BLaER1 (cell line): ENCODE measurements at regions not wholly inside any gene's neighbourhood (a gene's known extent, or its start where the extent isn't known, plus 50 kb on each side); places are given as distances from the start of the nearest gene placed in this dataset.

Experiments
- H3K27ac ChIP-seq: shearing (Covaris generic); formaldehyde crosslinking; 2 replicates; pipeline ENCODE4 v1.8.1; 2022
- H3K27me3 ChIP-seq: shearing (Covaris generic); formaldehyde crosslinking; 2 replicates; pipeline ENCODE4 v1.8.1; 2022
- H3K36me3 ChIP-seq: shearing (Covaris generic); formaldehyde crosslinking; 2 replicates; pipeline ENCODE4 v1.8.1; 2022
- H3K4me1 ChIP-seq: shearing (Covaris generic); formaldehyde crosslinking; 2 replicates; pipeline ENCODE4 v1.8.1; 2022
- H3K4me2 ChIP-seq: shearing (Covaris generic); formaldehyde crosslinking; 2 replicates; pipeline ENCODE4 v1.8.1; 2022
- H3K4me3 ChIP-seq: shearing (Covaris generic); formaldehyde crosslinking; 2 replicates; pipeline ENCODE4 v1.8.1; 2022
- H3K9ac ChIP-seq: shearing (Covaris generic); formaldehyde crosslinking; 2 replicates; pipeline ENCODE4 v1.8.1; 2022
- H3K9me3 ChIP-seq: shearing (Covaris generic); formaldehyde crosslinking; 2 replicates; pipeline ENCODE4 v1.8.1; 2022
- H4K20me1 ChIP-seq: shearing (Covaris generic); formaldehyde crosslinking; 2 replicates; pipeline ENCODE4 v1.8.1; 2022
- Cebpa-rat ChIP-seq: shearing (Covaris generic); IDR thresholded peaks from 2 replicates; pipeline ENCODE4 v1.8.1; 2022

GRCh38 chr2:9753665-9754531, 89.4 kb upstream of the TAF1B start:
- no peaks in the 10 kb centered on the region for H3K27me3 ChIP-seq
- peak overlapping the region; percentile 91 for H3K4me2 ChIP-seq
- peak overlapping the region; percentile 4; the same call in 1 of the 2 replicates for H3K9ac ChIP-seq
- H3K9me3 ChIP-seq, result no peaks in the 10 kb centered on the region
- peaks cover 83% of the 10 kb centered on the region for H3K4me1 ChIP-seq
- no peaks in the 10 kb centered on the region for H4K20me1 ChIP-seq
- no peaks in the 10 kb centered on the region for H3K36me3 ChIP-seq
- peak overlapping the region; percentile 72 for H3K27ac ChIP-seq
- no peak overlapping the region for H3K4me3 ChIP-seq
- TF ChIP-seq Cebpa-rat, result no peak

DNA sequence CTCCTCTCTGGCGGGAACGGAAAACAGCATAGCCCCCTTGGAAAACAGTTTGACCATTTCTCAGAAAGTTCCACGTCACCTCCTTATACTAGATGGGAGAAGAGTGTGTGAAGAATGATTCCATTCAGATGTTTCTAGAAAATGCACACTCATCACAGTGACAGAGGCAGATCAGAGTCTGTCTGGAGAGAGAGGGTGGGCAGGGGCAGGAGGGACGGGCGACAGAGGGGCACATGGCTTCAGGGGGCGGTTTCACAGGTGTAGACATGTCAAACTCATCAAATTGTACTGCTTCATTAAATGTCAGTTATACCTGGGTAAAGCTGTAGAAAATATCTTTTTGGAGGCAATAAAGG, 88.8 kb upstream of the TAF1B start:
- Histone ChIP-seq H3K9ac (peak overlapping the region; percentile 60; the same call in 1 of the 2 replicates), H3K4me2 (peak overlapping the region; percentile 91), H3K9me3 (no peaks in the 10 kb centered on the region), H3K4me3 (no peak overlapping the region), H4K20me1 (no peaks in the 10 kb centered on the region), H3K27ac (peak overlapping the region; percentile 72), H3K4me1 (peaks cover 89% of the 10 kb centered on the region), H3K36me3 (no peaks in the 10 kb centered on the region), H3K27me3 (no peaks in the 10 kb centered on the region)
- TF ChIP-seq Cebpa-rat, result no peak

- H3K4me2 ChIP-seq, result peak overlapping the region; percentile 91
- H3K36me3 ChIP-seq, result no peaks in the 10 kb centered on the region
Measured at GRCh38 chr2:9755008-9755407, 88.3 kb upstream of the TAF1B start.

GRCh38 chr2:9755638-9756037, 87.6 kb upstream of the TAF1B start:
- no peaks in the 10 kb centered on the region for H3K9me3 ChIP-seq
- 0 out of 2 replicates have a peak overlapping the region, but pooled peaks have one; percentile 60 for H3K9ac ChIP-seq
- no peaks in the 10 kb centered on the region for H4K20me1 ChIP-seq
- no peak overlapping the region for H3K4me3 ChIP-seq
- H3K4me1 ChIP-seq, result peaks cover 99% of the 10 kb centered on the region
- TF ChIP-seq Cebpa-rat, result no peak
- no peaks in the 10 kb centered on the region for H3K36me3 ChIP-seq
- H3K27me3 ChIP-seq, result no peaks in the 10 kb centered on the region
- H3K4me2 ChIP-seq, result peak overlapping the region; percentile 91
- peak overlapping the region; percentile 72 for H3K27ac ChIP-seq

More at GRCh38 chr2:9755008-9755407, 88.3 kb upstream of the TAF1B start:
- H3K27ac ChIP-seq, result peak overlapping the region; percentile 72
- H3K4me3 ChIP-seq, result peak overlapping the region; percentile 35; the same call in 1 of the 2 replicates
- TF ChIP-seq Cebpa-rat, result no peak
- no peaks in the 10 kb centered on the region for H4K20me1 ChIP-seq
- H3K9me3 ChIP-seq, result no peaks in the 10 kb centered on the region
- H3K4me1 ChIP-seq, result peaks cover 94% of the 10 kb centered on the region
- peak overlapping the region; percentile 60; the same call in 1 of the 2 replicates for H3K9ac ChIP-seq
- H3K27me3 ChIP-seq, result no peaks in the 10 kb centered on the region

DNA sequence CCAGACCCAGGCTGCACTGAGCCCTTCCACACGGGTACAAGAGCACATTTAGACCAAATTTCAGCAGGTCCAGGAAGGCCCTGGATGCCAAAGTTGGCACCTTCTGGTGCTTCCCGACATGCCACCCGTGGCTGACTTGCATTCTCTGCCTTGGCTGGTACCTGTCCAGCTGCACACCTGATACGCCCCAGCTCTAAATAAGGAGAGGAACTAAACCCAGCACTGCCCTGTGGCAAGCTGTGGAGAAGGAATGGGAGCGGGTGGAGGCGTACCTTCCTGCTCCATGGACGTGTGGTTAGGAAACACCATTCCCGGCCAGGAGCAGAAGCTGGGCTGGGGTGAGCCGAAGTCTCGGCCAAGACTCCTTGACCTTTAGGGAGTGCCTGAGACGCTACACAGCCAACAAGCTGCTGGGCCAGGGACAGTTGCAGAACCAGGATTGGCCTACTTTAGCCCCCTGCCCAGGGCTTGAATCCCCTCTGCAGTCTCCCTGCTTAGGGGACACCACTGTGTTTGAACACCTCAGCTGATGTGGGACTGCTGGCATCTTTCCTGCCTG, 86.5 kb upstream of the TAF1B start:
- H3K4me1 ChIP-seq, result peaks cover 100% of the 10 kb centered on the region
- no peak for TF ChIP-seq Cebpa-rat
- H3K9me3 ChIP-seq, result no peaks in the 10 kb centered on the region
- H3K27ac ChIP-seq, result peak overlapping the region; percentile 66; the same call in 1 of the 2 replicates
- H3K4me3 ChIP-seq, result no peak overlapping the region
- no peaks in the 10 kb centered on the region for H4K20me1 ChIP-seq
- H3K4me2 ChIP-seq, result peak overlapping the region; percentile 91
- no peaks in the 10 kb centered on the region for H3K27me3 ChIP-seq
- no peaks in the 10 kb centered on the region for H3K36me3 ChIP-seq
- no peak overlapping the region for H3K9ac ChIP-seq

DNA sequence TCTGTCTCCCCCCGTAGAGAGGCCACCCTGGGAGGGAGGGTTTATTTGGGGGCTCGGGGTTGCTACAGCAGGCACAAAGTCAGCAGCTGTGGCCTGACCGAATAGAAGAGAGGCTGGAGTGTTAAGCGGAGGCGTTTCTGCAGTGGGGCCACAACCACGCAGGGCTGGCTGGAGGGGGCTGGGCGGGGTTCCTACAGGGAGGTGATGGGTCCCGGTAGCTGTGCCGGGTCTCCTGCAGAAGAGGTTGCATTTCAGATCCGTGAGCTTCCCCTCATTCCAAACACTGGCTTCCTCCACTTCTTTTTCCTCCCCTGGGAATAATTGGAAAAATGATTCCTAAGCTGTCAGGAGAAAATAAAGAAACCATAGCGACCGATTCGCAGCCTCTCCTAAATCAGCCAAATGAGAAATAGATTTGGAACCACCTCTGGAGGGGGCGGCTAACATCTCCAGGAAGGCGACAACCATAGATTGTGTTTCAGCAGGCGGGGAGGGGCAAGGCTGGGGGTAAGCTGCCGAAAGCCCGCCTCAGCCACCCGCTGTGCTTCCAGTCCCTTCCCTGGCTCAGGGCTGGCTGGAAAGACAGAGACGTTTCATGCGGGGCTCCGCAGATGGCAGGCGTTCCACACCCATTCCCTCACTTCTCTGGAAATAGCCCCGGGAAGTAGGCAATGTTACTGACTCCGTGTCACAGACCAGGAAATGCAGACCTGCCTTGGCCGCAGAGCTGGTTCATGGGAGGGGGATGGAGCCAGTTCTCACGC, 85.6 kb upstream of the TAF1B start:
- peak overlapping the region; percentile 37 for H3K4me3 ChIP-seq
- no peaks in the 10 kb centered on the region for H3K9me3 ChIP-seq
- peak overlapping the region; percentile 58; the same call in 1 of the 2 replicates for H3K9ac ChIP-seq
- H3K4me2 ChIP-seq, result peak overlapping the region; percentile 91
- no peaks in the 10 kb centered on the region for H4K20me1 ChIP-seq
- H3K27me3 ChIP-seq, result no peaks in the 10 kb centered on the region
- H3K36me3 ChIP-seq, result no peaks in the 10 kb centered on the region
- peak overlapping the region; percentile 66 for H3K27ac ChIP-seq
- H3K4me1 ChIP-seq, result peaks cover 100% of the 10 kb centered on the region
- TF ChIP-seq Cebpa-rat, result no peak

GRCh38 chr2:9758741-9759140, 84.5 kb upstream of the TAF1B start:
- Histone ChIP-seq H3K9me3 (no peaks in the 10 kb centered on the region), H3K4me3 (no peak overlapping the region), H3K4me2 (peak overlapping the region; percentile 91), H4K20me1 (no peaks in the 10 kb centered on the region), H3K9ac (no peak overlapping the region), H3K27ac (peak overlapping the region; percentile 66; the same call in 1 of the 2 replicates), H3K27me3 (no peaks in the 10 kb centered on the region), H3K4me1 (peaks cover 100% of the 10 kb centered on the region), H3K36me3 (no peaks in the 10 kb centered on the region)
- no peak for TF ChIP-seq Cebpa-rat

DNA sequence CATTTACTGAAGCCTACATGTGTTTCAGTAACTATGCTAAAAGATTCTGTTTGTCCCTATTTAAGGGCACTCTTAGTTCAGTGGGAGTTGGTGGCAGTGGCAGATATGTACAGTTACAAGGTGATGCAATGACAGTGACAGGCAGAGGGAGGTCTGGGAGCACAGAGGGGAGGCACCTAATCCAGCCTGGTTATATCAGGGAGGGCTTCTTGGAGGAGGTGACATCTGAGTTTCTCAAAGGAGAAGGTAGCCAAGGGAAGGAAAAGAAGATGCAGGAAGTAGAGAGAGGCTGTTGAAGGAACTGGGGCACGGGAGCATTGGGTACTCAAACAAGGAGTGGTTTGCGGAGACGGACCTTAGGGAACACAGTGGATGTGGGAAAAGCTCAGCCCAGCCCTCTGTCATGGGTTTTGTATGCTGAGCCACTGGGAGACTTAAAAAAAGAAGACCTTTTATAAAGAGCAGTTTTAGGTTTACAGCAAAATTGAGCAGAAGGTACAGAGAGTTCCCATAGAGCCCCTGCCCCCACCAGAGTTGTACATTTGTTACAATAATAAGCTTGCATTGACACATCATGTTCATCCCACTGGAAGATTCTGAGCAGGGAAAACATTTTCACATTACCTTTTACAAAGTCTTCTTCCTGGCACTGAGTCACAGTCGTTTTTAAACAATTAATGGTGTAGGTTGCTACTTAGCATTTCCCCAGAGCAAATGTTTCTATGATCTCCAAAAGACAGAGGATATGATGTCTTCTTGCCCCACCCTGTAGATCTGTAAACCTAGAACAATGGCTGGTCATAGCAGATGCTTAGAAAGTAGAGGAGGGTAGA, 83.0 kb upstream of the TAF1B start:
- H3K36me3 ChIP-seq, result no peaks in the 10 kb centered on the region
- H4K20me1 ChIP-seq, result no peaks in the 10 kb centered on the region
- peak overlapping the region; percentile 91 for H3K4me2 ChIP-seq
- H3K4me3 ChIP-seq, result no peak overlapping the region
- peak overlapping the region; percentile 77 for H3K27ac ChIP-seq
- no peaks in the 10 kb centered on the region for H3K27me3 ChIP-seq
- peaks cover 100% of the 10 kb centered on the region for H3K4me1 ChIP-seq
- 0 out of 2 replicates have a peak, but pooled peaks have one; percentile 45 for TF ChIP-seq Cebpa-rat
- no peak overlapping the region; the same call in 1 of the 2 replicates for H3K9ac ChIP-seq
- H3K9me3 ChIP-seq, result no peaks in the 10 kb centered on the region

DNA sequence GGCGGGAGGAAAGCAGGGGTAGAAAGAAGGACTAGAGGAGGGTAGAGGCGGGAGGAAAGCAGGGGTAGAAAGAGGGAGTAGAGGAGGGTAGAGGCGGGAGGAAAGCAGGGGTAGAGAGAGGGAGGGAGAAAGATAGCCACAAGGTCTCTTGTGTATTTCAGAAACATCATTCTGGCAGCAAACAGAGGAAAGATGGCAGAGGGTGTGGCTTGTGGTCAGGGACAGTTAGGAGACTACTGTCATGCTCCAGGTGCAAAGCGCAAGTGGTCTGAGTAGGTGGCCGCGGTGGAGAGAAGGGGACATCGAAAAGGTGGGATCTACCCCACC, 82.4 kb upstream of the TAF1B start:
- no peaks in the 10 kb centered on the region for H3K9me3 ChIP-seq
- peak overlapping the region; percentile 91 for H3K4me2 ChIP-seq
- no peak overlapping the region; the same call in 1 of the 2 replicates for H3K9ac ChIP-seq
- no peaks in the 10 kb centered on the region for H3K27me3 ChIP-seq
- H4K20me1 ChIP-seq, result no peaks in the 10 kb centered on the region
- no peaks in the 10 kb centered on the region for H3K36me3 ChIP-seq
- peak overlapping the region; percentile 77 for H3K27ac ChIP-seq
- H3K4me3 ChIP-seq, result no peak overlapping the region
- TF ChIP-seq Cebpa-rat, result no peak
- peaks cover 100% of the 10 kb centered on the region for H3K4me1 ChIP-seq
